ENCODE measurements at regions not wholly inside any gene's neighbourhood (a gene's known extent, or its start where the extent isn't known, plus 50 kb on each side); places are given as distances from the start of the nearest gene placed in this dataset.

DNA sequence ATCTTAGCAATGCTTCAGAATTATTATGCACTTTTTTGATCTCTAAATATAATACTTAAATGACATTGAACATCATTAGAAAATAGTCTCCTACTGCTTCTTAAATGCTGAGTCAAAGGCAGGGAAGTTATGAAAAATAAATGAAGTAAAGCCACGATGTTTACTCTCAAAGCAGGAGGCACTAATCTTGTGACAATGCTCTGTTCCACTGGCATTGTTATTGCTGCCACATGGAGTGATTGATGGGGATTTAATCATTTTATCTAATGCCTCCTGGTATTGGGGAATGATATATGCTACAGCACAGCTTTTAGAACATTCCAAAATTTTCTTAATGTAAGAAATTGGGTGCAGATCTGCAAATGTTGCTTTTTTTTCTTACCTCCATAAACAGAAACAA lies 1655.4 kb upstream of the NUDT12 start:
- TF ChIP-seq, protein P1, sequence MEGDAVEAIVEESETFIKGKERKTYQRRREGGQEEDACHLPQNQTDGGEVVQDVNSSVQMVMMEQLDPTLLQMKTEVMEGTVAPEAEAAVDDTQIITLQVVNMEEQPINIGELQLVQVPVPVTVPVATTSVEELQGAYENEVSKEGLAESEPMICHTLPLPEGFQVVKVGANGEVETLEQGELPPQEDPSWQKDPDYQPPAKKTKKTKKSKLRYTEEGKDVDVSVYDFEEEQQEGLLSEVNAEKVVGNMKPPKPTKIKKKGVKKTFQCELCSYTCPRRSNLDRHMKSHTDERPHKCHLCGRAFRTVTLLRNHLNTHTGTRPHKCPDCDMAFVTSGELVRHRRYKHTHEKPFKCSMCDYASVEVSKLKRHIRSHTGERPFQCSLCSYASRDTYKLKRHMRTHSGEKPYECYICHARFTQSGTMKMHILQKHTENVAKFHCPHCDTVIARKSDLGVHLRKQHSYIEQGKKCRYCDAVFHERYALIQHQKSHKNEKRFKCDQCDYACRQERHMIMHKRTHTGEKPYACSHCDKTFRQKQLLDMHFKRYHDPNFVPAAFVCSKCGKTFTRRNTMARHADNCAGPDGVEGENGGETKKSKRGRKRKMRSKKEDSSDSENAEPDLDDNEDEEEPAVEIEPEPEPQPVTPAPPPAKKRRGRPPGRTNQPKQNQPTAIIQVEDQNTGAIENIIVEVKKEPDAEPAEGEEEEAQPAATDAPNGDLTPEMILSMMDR (IDR thresholded peaks at IDR 0.05) = no peak
- TF ChIP-seq POLR2A (IDR thresholded peaks at IDR 0.05) = no peak
